Skeletal muscle tissue (tissue), 3 donors: ENCODE measurements at regions not wholly inside any gene's neighbourhood (a gene's known extent, or its start where the extent isn't known, plus 50 kb on each side); places are given as distances from the start of the nearest gene placed in this dataset.

Experiments
- H3K27ac ChIP-seq: one replicate; pipeline ENCODE4 v1.7.0; 2013; ENCODE audit warnings: mild to moderate bottlenecking, low read depth, low read length, inconsistent platforms
- H3K27me3 ChIP-seq, 3 donors: one replicate each; pipeline ENCODE4 v1.7.0; 2013; ENCODE audit warnings: low read length in 3 of 3; ENCODE audit not compliant: control insufficient read depth in 3 of 3, insufficient read depth in 3 of 3
- H3K36me3 ChIP-seq, 3 donors: one replicate each; pipeline ENCODE4 v1.7.0; 2013; ENCODE audit warnings: low read length in 3 of 3; ENCODE audit not compliant: control insufficient read depth in 3 of 3, insufficient read depth in 3 of 3
- H3K4me1 ChIP-seq, 3 donors: one replicate each; pipeline ENCODE4 v1.7.0; 2013; ENCODE audit warnings: low read length in 3 of 3, mild to moderate bottlenecking in 3 of 3; ENCODE audit not compliant: control insufficient read depth in 3 of 3, insufficient read depth in 3 of 3
- H3K4me3 ChIP-seq, 3 donors: one replicate each; pipeline ENCODE4 v1.7.0; 2013; ENCODE audit warnings: low read length in 3 of 3
- H3K9ac ChIP-seq, 3 donors: one replicate each; pipeline ENCODE4 v1.7.0; 2013; ENCODE audit warnings: low read length in 3 of 3, mild to moderate bottlenecking in 3 of 3, moderate library complexity in 2 of 3, low read depth in 1 of 3
- H3K9me3 ChIP-seq, 3 donors: one replicate each; pipeline ENCODE4 v1.7.0; 2013; ENCODE audit warnings: low read length in 3 of 3; ENCODE audit not compliant: control insufficient read depth in 3 of 3
- donor health status: Osteomylitis.

GRCh38 chr6:100271202-100271601 is 193.5 kb downstream of the SIM1 start:
- no peak overlapping the region for H3K27ac ChIP-seq
- no peak overlapping the region for H3K9ac ChIP-seq
- H3K27me3 ChIP-seq: no peaks in the 10 kb centered on the region
- H3K4me1 ChIP-seq: no peaks in the 10 kb centered on the region
- H3K4me3 ChIP-seq: no peak overlapping the region
- no peaks in the 10 kb centered on the region for H3K36me3 ChIP-seq
- no peaks in the 10 kb centered on the region for H3K9me3 ChIP-seq

GRCh38 chr6:100269189-100269588 is 195.5 kb downstream of the SIM1 start:
- Histone ChIP-seq H3K4me3 (no peak overlapping the region), H3K4me1 (no peaks in the 10 kb centered on the region), H3K27ac (no peak overlapping the region), H3K9me3 (no peaks in the 10 kb centered on the region), H3K36me3 (no peaks in the 10 kb centered on the region), H3K9ac (no peak overlapping the region), H3K27me3 (no peaks in the 10 kb centered on the region)

- no peaks in the 10 kb centered on the region for H3K4me1 ChIP-seq
- H3K36me3 ChIP-seq: no peaks in the 10 kb centered on the region
- H3K27me3 ChIP-seq: no peaks in the 10 kb centered on the region
- H3K9me3 ChIP-seq: no peaks in the 10 kb centered on the region
- H3K9ac ChIP-seq: no peak overlapping the region
- no peak overlapping the region for H3K27ac ChIP-seq
- H3K4me3 ChIP-seq: no peak overlapping the region
Measured at GRCh38 chr6:100268326-100268725, 196.4 kb downstream of the SIM1 start.

- Histone ChIP-seq H3K36me3 (no peaks in the 10 kb centered on the region), H3K4me1 (no peaks in the 10 kb centered on the region), H3K27ac (no peak overlapping the region), H3K9me3 (no peaks in the 10 kb centered on the region), H3K27me3 (no peaks in the 10 kb centered on the region), H3K4me3 (no peak overlapping the region), H3K9ac (no peak overlapping the region)
Measured at GRCh38 chr6:100267721-100268123, 197.0 kb downstream of the SIM1 start.

- Histone ChIP-seq H3K36me3 (no peaks in the 10 kb centered on the region), H3K9ac (no peak overlapping the region), H3K4me1 (no peaks in the 10 kb centered on the region), H3K9me3 (no peaks in the 10 kb centered on the region), H3K4me3 (no peak overlapping the region), H3K27me3 (no peaks in the 10 kb centered on the region), H3K27ac (no peak overlapping the region)
Measured at GRCh38 chr6:100266494-100267401, 198.0 kb downstream of the SIM1 start.

- Histone ChIP-seq H3K27ac (no peak overlapping the region), H3K36me3 (no peaks in the 10 kb centered on the region), H3K4me3 (no peak overlapping the region)
Measured at GRCh38 chr6:100262086-100262485, 202.6 kb downstream of the SIM1 start.

GRCh38 chr6:100261486-100261885 is 203.2 kb downstream of the SIM1 start:
- Histone ChIP-seq H3K36me3 (no peaks in the 10 kb centered on the region), H3K9me3 (no peaks in the 10 kb centered on the region), H3K4me3 (no peak overlapping the region), H3K27ac (no peak overlapping the region), H3K27me3 (no peaks in the 10 kb centered on the region), H3K9ac (no peak overlapping the region), H3K4me1 (no peaks in the 10 kb centered on the region)

More at GRCh38 chr6:100262086-100262485, 202.6 kb downstream of the SIM1 start:
- no peak overlapping the region for H3K9ac ChIP-seq
- H3K27me3 ChIP-seq: no peaks in the 10 kb centered on the region
- H3K9me3 ChIP-seq: no peaks in the 10 kb centered on the region
- H3K4me1 ChIP-seq: no peaks in the 10 kb centered on the region

GRCh38 chr6:100260584-100260983 is 204.1 kb downstream of the SIM1 start:
- no peaks in the 10 kb centered on the region for H3K9me3 ChIP-seq
- H3K4me1 ChIP-seq: no peaks in the 10 kb centered on the region
- no peak overlapping the region for H3K27ac ChIP-seq
- H3K36me3 ChIP-seq: no peaks in the 10 kb centered on the region
- no peak overlapping the region for H3K9ac ChIP-seq
- H3K4me3 ChIP-seq: no peak overlapping the region
- H3K27me3 ChIP-seq: no peaks in the 10 kb centered on the region

- Histone ChIP-seq H3K36me3 (no peaks in the 10 kb centered on the region), H3K4me1 (no peaks in the 10 kb centered on the region), H3K9me3 (no peaks in the 10 kb centered on the region), H3K9ac (no peak overlapping the region), H3K4me3 (no peak overlapping the region), H3K27ac (no peak overlapping the region), H3K27me3 (no peaks in the 10 kb centered on the region)
Measured at GRCh38 chr6:100259865-100260264, 204.9 kb downstream of the SIM1 start.

- H3K27ac ChIP-seq: no peak overlapping the region
- H3K4me3 ChIP-seq: no peak overlapping the region
- no peaks in the 10 kb centered on the region for H3K4me1 ChIP-seq
- no peaks in the 10 kb centered on the region for H3K27me3 ChIP-seq
- H3K9ac ChIP-seq: no peak overlapping the region
- no peaks in the 10 kb centered on the region for H3K36me3 ChIP-seq
- no peaks in the 10 kb centered on the region for H3K9me3 ChIP-seq
Measured at GRCh38 chr6:100258752-100259151, 206.0 kb downstream of the SIM1 start.
